Ovary (tissue), 3 donors: ENCODE measurements at regions not wholly inside any gene's neighbourhood (a gene's known extent, or its start where the extent isn't known, plus 50 kb on each side); places are given as distances from the start of the nearest gene placed in this dataset.

Experiments
- EP300 ChIP-seq: sonication (generic); formaldehyde crosslinking; IDR thresholded peaks from one replicate; pipeline ENCODE4 v1.6.1; 2017; ENCODE audit warnings: antibody characterized with exemption
- POLR2A ChIP-seq: fragments of 450-650 bp; IDR thresholded peaks from one replicate; pipeline ENCODE4 v1.6.1; 2017; ENCODE audit warnings: antibody characterized with exemption, mild to moderate bottlenecking, moderate library complexity
- TF ChIP-seq, protein P1 (sequence below), 3 donors: fragments of 450-650 bp in 2 of 3; fragments of 200-600 bp in 1 of 3; IDR thresholded peaks; one replicate each; pipeline versions ENCODE4 v1.5.1 to v1.8.0; 2016 to 2022; ENCODE audit warnings: antibody characterized with exemption in 3 of 3, mild to moderate bottlenecking in 1 of 3
- donor health status: DM: no; HTN: no; CAD: no.

DNA sequence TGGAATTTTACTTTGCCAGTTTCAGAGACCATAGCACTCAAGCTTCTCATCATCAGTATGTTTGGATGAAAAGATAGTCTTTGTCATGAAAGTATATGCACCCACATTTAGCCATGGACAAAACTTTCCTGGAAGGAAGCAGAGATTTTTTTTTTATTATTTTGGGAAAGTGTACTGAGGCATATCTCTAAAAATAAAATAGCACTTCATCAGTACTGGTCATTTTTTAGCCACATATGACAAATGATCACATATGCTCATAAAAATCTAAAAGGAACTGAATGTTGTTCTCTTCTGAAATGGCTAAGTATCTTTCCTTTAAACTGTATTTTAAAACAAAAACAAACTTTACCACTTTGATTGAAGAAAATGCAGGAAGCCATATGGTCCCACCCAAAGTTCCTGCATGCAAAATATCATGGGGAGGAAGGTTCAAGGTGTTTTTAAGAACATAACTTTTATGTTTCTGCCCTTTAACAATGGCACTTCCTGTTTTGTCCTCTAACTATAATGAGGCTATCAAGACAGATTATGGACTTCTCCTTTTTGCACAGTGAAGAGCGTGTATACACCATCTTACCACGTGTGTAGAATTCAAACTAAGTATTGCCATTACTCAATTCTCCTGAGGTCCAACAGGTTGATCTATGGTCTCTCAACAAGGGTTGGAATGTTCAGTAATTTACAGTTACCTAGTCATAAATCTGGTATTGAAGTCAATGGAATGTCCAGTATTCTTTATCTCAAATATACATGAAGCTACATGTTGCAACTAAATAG lies 77.1 kb upstream of the SLC39A10 start:
- TF ChIP-seq, protein P1, sequence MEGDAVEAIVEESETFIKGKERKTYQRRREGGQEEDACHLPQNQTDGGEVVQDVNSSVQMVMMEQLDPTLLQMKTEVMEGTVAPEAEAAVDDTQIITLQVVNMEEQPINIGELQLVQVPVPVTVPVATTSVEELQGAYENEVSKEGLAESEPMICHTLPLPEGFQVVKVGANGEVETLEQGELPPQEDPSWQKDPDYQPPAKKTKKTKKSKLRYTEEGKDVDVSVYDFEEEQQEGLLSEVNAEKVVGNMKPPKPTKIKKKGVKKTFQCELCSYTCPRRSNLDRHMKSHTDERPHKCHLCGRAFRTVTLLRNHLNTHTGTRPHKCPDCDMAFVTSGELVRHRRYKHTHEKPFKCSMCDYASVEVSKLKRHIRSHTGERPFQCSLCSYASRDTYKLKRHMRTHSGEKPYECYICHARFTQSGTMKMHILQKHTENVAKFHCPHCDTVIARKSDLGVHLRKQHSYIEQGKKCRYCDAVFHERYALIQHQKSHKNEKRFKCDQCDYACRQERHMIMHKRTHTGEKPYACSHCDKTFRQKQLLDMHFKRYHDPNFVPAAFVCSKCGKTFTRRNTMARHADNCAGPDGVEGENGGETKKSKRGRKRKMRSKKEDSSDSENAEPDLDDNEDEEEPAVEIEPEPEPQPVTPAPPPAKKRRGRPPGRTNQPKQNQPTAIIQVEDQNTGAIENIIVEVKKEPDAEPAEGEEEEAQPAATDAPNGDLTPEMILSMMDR (IDR thresholded peaks at IDR 0.05), result no peak
- TF ChIP-seq POLR2A, result no peak
- TF ChIP-seq EP300, result no peak
